ENCODE measurements at regions not wholly inside any gene's neighbourhood (a gene's known extent, or its start where the extent isn't known, plus 50 kb on each side); places are given as distances from the start of the nearest gene placed in this dataset.

- TF ChIP-seq CTCF (IDR thresholded peaks at IDR 0.05) (no peak), POLR2A (IDR thresholded peaks at IDR 0.05) (no peak)
These were observed 163.3 kb downstream of the RHOU start for GRCh38 chr1:228898582-228898992.
